Fibroblast of pulmonary artery (primary cell): ENCODE measurements at regions not wholly inside any gene's neighbourhood (a gene's known extent, or its start where the extent isn't known, plus 50 kb on each side); places are given as distances from the start of the nearest gene placed in this dataset.

Experiments
- DNase-seq: peaks from one replicate; pipeline ENCODE4 v3.0.0-alpha.2; 2010; ENCODE audit warnings: low read depth
- H3K4me3 ChIP-seq: replicated peaks from 2 replicates; pipeline ENCODE4 v1.5.1; 2011; ENCODE audit warnings: low read depth, mild to moderate bottlenecking, control low read depth, low read length, moderate library complexity
- CTCF ChIP-seq: IDR thresholded peaks from 2 replicates; pipeline ENCODE4 v1.5.1; 2011; ENCODE audit warnings: mild to moderate bottlenecking, control low read depth, low read length, inconsistent platforms; ENCODE audit errors: missing control alignments

- DNase-seq = no peak
- TF ChIP-seq CTCF = no peak
- no peak overlapping the region for H3K4me3 ChIP-seq
Measured at GRCh38 chrX:15931362-15931761, 76.7 kb upstream of the AP1S2 start.

DNA sequence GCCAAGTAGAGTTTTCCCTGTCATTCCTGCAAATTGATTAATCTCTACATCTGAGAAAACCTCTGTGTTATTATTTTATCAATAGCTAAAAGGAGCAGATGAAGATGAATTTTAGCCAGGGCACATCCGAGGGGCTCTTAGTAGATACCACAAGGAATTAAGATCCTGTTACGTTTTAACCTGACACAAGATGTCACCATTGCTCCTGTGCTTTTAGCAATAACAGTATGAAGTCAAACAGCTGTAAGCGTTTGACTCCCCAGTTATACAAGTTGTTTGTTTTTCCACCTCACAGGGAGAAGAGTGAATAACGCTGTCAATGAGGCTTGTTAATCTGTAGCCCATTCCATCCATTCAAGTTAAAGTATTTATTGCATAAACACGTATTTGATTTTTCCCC, 76.0 kb upstream of the AP1S2 start:
- no peak overlapping the region for H3K4me3 ChIP-seq
- peak; percentile 63 for DNase-seq
- TF ChIP-seq CTCF = peak; percentile 36

GRCh38 chrX:15929194-15929593, 74.6 kb upstream of the AP1S2 start:
- no peak for DNase-seq
- TF ChIP-seq CTCF = no peak

GRCh38 chrX:15926622-15927021, 72.0 kb upstream of the AP1S2 start:
- no peak overlapping the region for H3K4me3 ChIP-seq
- DNase-seq = no peak
- TF ChIP-seq CTCF = no peak

More at GRCh38 chrX:15929194-15929593, 74.6 kb upstream of the AP1S2 start:
- H3K4me3 ChIP-seq = no peak overlapping the region

DNA sequence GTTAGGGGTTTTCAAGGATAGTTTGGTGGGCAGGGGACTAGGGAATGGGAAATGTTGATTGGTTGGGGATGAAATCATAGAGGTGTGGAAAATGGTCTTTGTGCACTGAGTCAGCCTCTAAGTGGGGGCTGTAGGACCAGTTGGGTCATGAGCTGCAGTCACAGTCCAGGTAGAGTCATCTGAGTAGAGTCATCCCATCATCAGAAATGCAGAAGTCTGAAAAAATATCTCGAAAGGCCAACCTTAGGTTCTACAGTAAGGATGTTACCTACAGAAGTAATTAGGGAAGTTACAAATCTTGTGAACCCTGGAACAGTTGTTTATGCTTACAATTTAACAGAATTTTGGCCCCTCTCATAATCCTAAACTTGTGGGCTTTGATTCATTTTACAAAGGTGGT, 63.4 kb upstream of the AP1S2 start:
- TF ChIP-seq CTCF = no peak
- no peak overlapping the region for H3K4me3 ChIP-seq
- no peak for DNase-seq

DNA sequence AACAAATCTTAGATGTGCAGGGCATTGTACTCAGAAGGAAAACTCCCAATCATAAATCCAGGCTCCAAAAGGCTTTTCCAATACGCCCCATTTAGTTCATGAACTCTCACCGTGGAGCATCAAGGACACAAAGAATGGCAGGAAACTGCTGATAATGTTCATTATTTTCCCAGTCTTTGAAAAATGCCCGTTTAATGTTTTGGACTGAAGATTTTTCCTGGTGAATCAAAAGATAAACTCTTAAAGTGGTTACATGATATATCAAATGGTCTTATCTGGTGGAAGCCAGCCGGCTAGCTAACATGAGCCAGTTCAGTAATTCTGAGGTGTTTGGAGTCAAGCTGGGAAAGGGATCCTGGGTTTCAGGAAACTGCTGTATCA, 62.1 kb upstream of the AP1S2 start:
- peak; percentile 24 for DNase-seq
- no peak for TF ChIP-seq CTCF
- no peak overlapping the region for H3K4me3 ChIP-seq

DNA sequence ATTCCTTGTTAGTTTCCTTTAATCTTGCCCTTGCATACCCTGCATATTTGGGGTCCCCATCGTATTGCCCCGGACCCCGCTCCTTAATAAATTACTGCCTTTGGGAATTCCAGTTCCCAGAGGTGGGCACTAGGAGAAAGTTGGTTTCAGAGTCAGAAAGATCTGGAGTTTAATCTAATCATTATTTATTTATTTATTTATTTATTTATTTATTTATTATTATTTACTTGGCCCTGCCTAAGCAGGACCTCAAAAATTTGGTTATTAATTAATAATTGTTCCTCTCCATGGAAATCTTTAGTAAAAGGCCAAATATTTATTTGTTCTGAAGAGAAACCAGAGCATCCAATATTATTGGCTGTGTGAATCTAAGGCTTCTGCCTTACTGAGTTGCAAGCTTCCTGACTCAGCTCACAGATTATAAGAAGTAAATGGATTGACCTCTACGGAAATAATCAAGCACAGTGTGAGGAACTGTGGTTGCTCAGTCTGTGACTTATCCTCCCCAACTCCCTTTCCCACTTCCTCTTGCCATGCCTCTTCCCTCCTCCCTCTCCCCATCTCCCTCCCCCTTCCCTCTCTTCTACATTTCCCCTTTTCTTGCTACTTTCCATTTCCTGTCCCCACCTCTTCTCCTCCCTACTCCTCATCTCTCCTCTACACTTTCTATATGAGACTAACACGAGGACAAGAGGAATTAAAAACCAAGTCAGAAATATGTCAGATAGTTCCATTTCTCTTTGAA, 61.5 kb upstream of the AP1S2 start:
- DNase-seq = peak; percentile 38
- H3K4me3 ChIP-seq = peak overlapping the region; percentile 21
- TF ChIP-seq CTCF = no peak
